Osteocyte (in vitro differentiated cells): ENCODE measurements at regions not wholly inside any gene's neighbourhood (a gene's known extent, or its start where the extent isn't known, plus 50 kb on each side); places are given as distances from the start of the nearest gene placed in this dataset.

Experiments
- DNase-seq: peaks from one replicate; pipeline ENCODE4 v3.0.0; 2021; ENCODE audit warnings: mixed read lengths; ENCODE audit not compliant: unreplicated experiment; ENCODE audit errors: extremely low spot score
- H3K27ac Mint-ChIP-seq: one replicate; pipeline ENCODE4 v1.8.0; 2021; ENCODE audit warnings: mild to moderate bottlenecking, mixed read lengths; ENCODE audit not compliant: unreplicated experiment
- H3K27me3 Mint-ChIP-seq: one replicate; pipeline ENCODE4 v1.8.0; 2021; ENCODE audit warnings: mixed read lengths; ENCODE audit not compliant: unreplicated experiment
- H3K36me3 Mint-ChIP-seq: one replicate; pipeline ENCODE4 v1.8.0; 2021; ENCODE audit warnings: mixed read lengths; ENCODE audit not compliant: unreplicated experiment
- H3K4me1 Mint-ChIP-seq: one replicate; pipeline ENCODE4 v1.8.0; 2021; ENCODE audit warnings: mixed read lengths; ENCODE audit not compliant: unreplicated experiment
- H3K4me3 Mint-ChIP-seq: one replicate; pipeline ENCODE4 v1.8.0; 2021; ENCODE audit warnings: mild to moderate bottlenecking, moderate library complexity, mixed read lengths; ENCODE audit not compliant: unreplicated experiment
- H3K9me3 Mint-ChIP-seq: one replicate; pipeline ENCODE4 v1.8.0; 2021; ENCODE audit warnings: mixed read lengths; ENCODE audit not compliant: unreplicated experiment
- CTCF ChIP-seq: fragments of 200-600 bp; sonication (generic); IDR thresholded peaks from 2 replicates; pipeline ENCODE4 v1.5.0; 2021; ENCODE audit warnings: antibody characterized with exemption, mild to moderate bottlenecking, moderate library complexity

GRCh38 chr20:11267762-11268335 lies 594.0 kb upstream of the JAG1 start:
- H3K27me3 Mint-ChIP-seq = no peaks in the 10 kb centered on the region
- DNase-seq = no peak
- no peak overlapping the region for H3K4me3 Mint-ChIP-seq
- peaks cover 51% of the 10 kb centered on the region for H3K4me1 Mint-ChIP-seq
- peak overlapping the region; percentile 77 for H3K27ac Mint-ChIP-seq
- TF ChIP-seq CTCF = no peak
- no peaks in the 10 kb centered on the region for H3K36me3 Mint-ChIP-seq
- no peaks in the 10 kb centered on the region for H3K9me3 Mint-ChIP-seq

GRCh38 chr20:11270566-11270965 lies 596.8 kb upstream of the JAG1 start:
- DNase-seq = no peak
- no peaks in the 10 kb centered on the region for H3K27me3 Mint-ChIP-seq
- H3K4me1 Mint-ChIP-seq = peaks cover 61% of the 10 kb centered on the region
- no peak overlapping the region for H3K27ac Mint-ChIP-seq
- no peaks in the 10 kb centered on the region for H3K36me3 Mint-ChIP-seq
- no peak overlapping the region for H3K4me3 Mint-ChIP-seq
- no peak for TF ChIP-seq CTCF
- H3K9me3 Mint-ChIP-seq = no peaks in the 10 kb centered on the region

- Mint-ChIP-seq H3K4me1 (peaks cover 53% of the 10 kb centered on the region), H3K27me3 (no peaks in the 10 kb centered on the region), H3K4me3 (no peak overlapping the region), H3K27ac (no peak overlapping the region), H3K36me3 (no peaks in the 10 kb centered on the region), H3K9me3 (no peaks in the 10 kb centered on the region)
- TF ChIP-seq CTCF = no peak
- no peak for DNase-seq
These were observed 597.5 kb upstream of the JAG1 start for GRCh38 chr20:11271319-11271718.

- Mint-ChIP-seq H3K4me1 (peaks cover 46% of the 10 kb centered on the region), H3K36me3 (no peaks in the 10 kb centered on the region), H3K4me3 (no peak overlapping the region), H3K9me3 (no peaks in the 10 kb centered on the region), H3K27me3 (no peaks in the 10 kb centered on the region), H3K27ac (no peak overlapping the region)
- no peak for TF ChIP-seq CTCF
- DNase-seq = no peak
These were observed 598.3 kb upstream of the JAG1 start for GRCh38 chr20:11271920-11272594.

- Mint-ChIP-seq H3K4me1 (peaks cover 30% of the 10 kb centered on the region), H3K9me3 (no peaks in the 10 kb centered on the region), H3K27me3 (no peaks in the 10 kb centered on the region), H3K36me3 (no peaks in the 10 kb centered on the region), H3K27ac (no peak overlapping the region), H3K4me3 (no peak overlapping the region)
- TF ChIP-seq CTCF = peak; percentile 84
- DNase-seq = no peak
These were observed 600.4 kb upstream of the JAG1 start for GRCh38 chr20:11274141-11274594.
